Rectal smooth muscle tissue (tissue), 1 donor: ENCODE measurements at regions not wholly inside any gene's neighbourhood (a gene's known extent, or its start where the extent isn't known, plus 50 kb on each side); places are given as distances from the start of the nearest gene placed in this dataset.
A peak's percentile ranks its signal among the peaks of the same experiment; 100 is the strongest.

Experiments
- H3K27ac ChIP-seq: one replicate; pipeline ENCODE4 v1.7.0; 2013; ENCODE audit warnings: low read depth, low read length, inconsistent platforms
- H3K27me3 ChIP-seq: one replicate; pipeline ENCODE4 v1.7.0; 2013; ENCODE audit warnings: low read length; ENCODE audit not compliant: control insufficient read depth, insufficient read depth
- H3K36me3 ChIP-seq: one replicate; pipeline ENCODE4 v1.7.0; 2013; ENCODE audit warnings: low read length; ENCODE audit not compliant: control insufficient read depth, insufficient read depth
- H3K4me1 ChIP-seq: one replicate; pipeline ENCODE4 v1.7.0; 2013; ENCODE audit warnings: low read length; ENCODE audit not compliant: control insufficient read depth, insufficient read depth
- H3K4me3 ChIP-seq: one replicate; pipeline ENCODE4 v1.7.0; 2013; ENCODE audit warnings: low read length
- H3K9ac ChIP-seq: one replicate; pipeline ENCODE4 v1.7.0; 2013; ENCODE audit warnings: low read length

GRCh38 chr1:228985661-228986060, 250.4 kb downstream of the RHOU start:
- H3K27ac ChIP-seq, result no peak overlapping the region
- H3K27me3 ChIP-seq, result no peaks in the 10 kb centered on the region
- peaks cover 25% of the 10 kb centered on the region for H3K4me1 ChIP-seq
- H3K9ac ChIP-seq, result no peak overlapping the region
- no peak overlapping the region for H3K4me3 ChIP-seq
- no peaks in the 10 kb centered on the region for H3K36me3 ChIP-seq

- Histone ChIP-seq H3K9ac (no peak overlapping the region), H3K36me3 (no peaks in the 10 kb centered on the region), H3K4me1 (peaks cover 25% of the 10 kb centered on the region), H3K27ac (no peak overlapping the region), H3K4me3 (no peak overlapping the region), H3K27me3 (no peaks in the 10 kb centered on the region)
Observed at GRCh38 chr1:228986093-228986904, 251.0 kb downstream of the RHOU start.

GRCh38 chr1:228987286-228987685, 252.0 kb downstream of the RHOU start:
- H3K27ac ChIP-seq, result no peak overlapping the region
- H3K9ac ChIP-seq, result no peak overlapping the region
- H3K27me3 ChIP-seq, result no peaks in the 10 kb centered on the region
- peaks cover 25% of the 10 kb centered on the region for H3K4me1 ChIP-seq
- H3K4me3 ChIP-seq, result no peak overlapping the region
- H3K36me3 ChIP-seq, result no peaks in the 10 kb centered on the region

GRCh38 chr1:228987736-228988506, 252.6 kb downstream of the RHOU start:
- Histone ChIP-seq H3K4me1 (peaks cover 25% of the 10 kb centered on the region), H3K36me3 (no peaks in the 10 kb centered on the region), H3K9ac (no peak overlapping the region), H3K27me3 (no peaks in the 10 kb centered on the region), H3K4me3 (no peak overlapping the region), H3K27ac (no peak overlapping the region)

DNA sequence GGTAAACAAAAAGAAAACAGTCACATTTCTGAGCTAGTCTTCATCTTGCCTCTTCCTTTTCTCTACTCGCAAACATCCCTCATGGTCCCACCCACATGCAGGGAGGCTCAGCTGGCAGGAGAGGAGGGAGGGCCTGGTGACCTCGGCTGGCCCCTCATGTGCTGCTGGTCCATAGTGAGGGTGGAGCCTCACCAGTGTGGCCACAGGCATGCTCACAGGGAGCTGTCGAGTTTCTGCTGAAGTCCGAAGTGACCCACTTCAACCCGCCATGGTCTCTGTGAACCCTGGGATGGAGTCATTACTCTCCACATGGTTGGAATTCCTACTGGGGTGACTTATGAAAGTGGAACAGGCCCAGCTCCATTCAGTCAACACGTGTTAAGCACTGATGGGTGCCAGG, 253.4 kb downstream of the RHOU start:
- Histone ChIP-seq H3K4me3 (no peak overlapping the region), H3K9ac (no peak overlapping the region), H3K36me3 (no peaks in the 10 kb centered on the region), H3K4me1 (peaks cover 25% of the 10 kb centered on the region), H3K27me3 (no peaks in the 10 kb centered on the region), H3K27ac (no peak overlapping the region)

GRCh38 chr1:228989176-228989575, 253.9 kb downstream of the RHOU start:
- Histone ChIP-seq H3K27ac (no peak overlapping the region), H3K36me3 (no peaks in the 10 kb centered on the region), H3K4me3 (no peak overlapping the region), H3K9ac (no peak overlapping the region), H3K4me1 (peaks cover 25% of the 10 kb centered on the region), H3K27me3 (no peaks in the 10 kb centered on the region)

GRCh38 chr1:228989676-228989991, 254.4 kb downstream of the RHOU start:
- no peaks in the 10 kb centered on the region for H3K27me3 ChIP-seq
- no peak overlapping the region for H3K9ac ChIP-seq
- H3K27ac ChIP-seq, result peak overlapping the region; percentile 55
- H3K4me3 ChIP-seq, result no peak overlapping the region
- H3K36me3 ChIP-seq, result no peaks in the 10 kb centered on the region
- peaks cover 25% of the 10 kb centered on the region for H3K4me1 ChIP-seq

- Histone ChIP-seq H3K4me1 (peaks cover 25% of the 10 kb centered on the region), H3K36me3 (no peaks in the 10 kb centered on the region), H3K27me3 (no peaks in the 10 kb centered on the region), H3K27ac (peak overlapping the region; percentile 55), H3K9ac (no peak overlapping the region), H3K4me3 (no peak overlapping the region)
Observed at GRCh38 chr1:228989992-228990827, 254.9 kb downstream of the RHOU start.

- no peak overlapping the region for H3K4me3 ChIP-seq
- no peaks in the 10 kb centered on the region for H3K27me3 ChIP-seq
- peaks cover 25% of the 10 kb centered on the region for H3K4me1 ChIP-seq
- no peaks in the 10 kb centered on the region for H3K36me3 ChIP-seq
- no peak overlapping the region for H3K9ac ChIP-seq
- no peak overlapping the region for H3K27ac ChIP-seq
Observed at GRCh38 chr1:228990906-228991569, 255.8 kb downstream of the RHOU start.

DNA sequence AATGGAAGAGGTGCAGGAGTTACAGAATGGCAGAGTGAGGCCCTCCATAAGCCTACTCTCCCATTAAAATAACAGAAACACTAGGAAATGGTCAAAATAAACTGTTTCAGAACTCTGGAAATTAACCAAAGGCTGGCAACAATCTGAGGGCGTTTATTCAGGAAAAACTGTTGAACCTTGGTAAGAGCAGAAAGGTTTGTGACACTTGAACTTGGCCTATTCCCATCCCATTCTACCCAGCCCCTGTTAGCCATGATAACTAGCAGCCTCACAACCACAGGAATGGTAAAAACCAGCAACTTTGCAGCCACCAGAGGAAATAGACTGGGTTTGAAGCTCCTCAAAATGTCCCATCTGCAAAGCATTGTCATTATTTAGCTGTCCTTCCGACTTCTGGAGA, 256.8 kb downstream of the RHOU start:
- peaks cover 17% of the 10 kb centered on the region for H3K4me1 ChIP-seq
- H3K4me3 ChIP-seq, result no peak overlapping the region
- no peaks in the 10 kb centered on the region for H3K27me3 ChIP-seq
- no peak overlapping the region for H3K27ac ChIP-seq
- H3K36me3 ChIP-seq, result no peaks in the 10 kb centered on the region
- no peak overlapping the region for H3K9ac ChIP-seq

DNA sequence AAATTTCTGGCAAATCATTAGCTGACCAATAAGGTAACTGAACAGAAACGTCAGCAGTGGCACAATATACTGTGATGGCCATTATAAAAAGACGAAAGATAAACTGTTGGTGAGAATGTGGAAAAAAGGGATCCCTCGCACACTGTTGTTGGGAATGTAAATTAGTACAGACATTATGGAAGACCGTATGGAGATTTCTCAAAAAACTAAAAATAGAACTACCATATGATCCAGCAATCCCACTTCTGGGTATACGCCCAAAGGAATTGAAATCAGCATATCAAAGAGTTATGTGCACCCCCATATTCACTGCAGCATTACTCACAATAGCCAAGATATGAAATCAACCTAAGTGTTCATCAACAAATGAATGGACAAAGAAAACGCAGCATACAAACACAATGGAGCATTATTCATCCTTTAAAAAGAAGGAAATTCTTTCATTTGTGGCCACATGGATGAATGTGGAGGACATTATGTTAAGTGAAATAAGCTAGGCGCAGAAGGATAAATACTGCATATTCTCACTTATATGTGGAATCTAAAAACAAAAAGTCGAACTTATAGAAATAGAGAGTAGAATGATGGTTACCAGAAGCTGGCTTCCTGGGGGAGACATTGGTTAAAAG, 257.7 kb downstream of the RHOU start:
- Histone ChIP-seq H3K36me3 (no peaks in the 10 kb centered on the region), H3K4me1 (peaks cover 17% of the 10 kb centered on the region), H3K27me3 (no peaks in the 10 kb centered on the region), H3K9ac (no peak overlapping the region), H3K4me3 (no peak overlapping the region), H3K27ac (no peak overlapping the region)
